SU-DHL-6 (cell line): ENCODE measurements at regions not wholly inside any gene's neighbourhood (a gene's known extent, or its start where the extent isn't known, plus 50 kb on each side); places are given as distances from the start of the nearest gene placed in this dataset.

Experiments used
- CTCF ChIP-seq: fragments of 200-600 bp; sonication (generic); IDR thresholded peaks from one replicate; pipeline ENCODE4 v1.5.1; 2017; ENCODE audit warnings: antibody characterized with exemption, mild to moderate bottlenecking, low read length, moderate library complexity; ENCODE audit not compliant: insufficient read depth, poor library complexity, severe bottlenecking
- EZH2phosphoT487 ChIP-seq: fragments of 200-600 bp; sonication (generic), shearing (Covaris generic); conservative IDR thresholded peaks from 2 replicates; pipeline ENCODE4 v1.6.1; 2018; ENCODE audit warnings: mild to moderate bottlenecking, antibody characterized with exemption, low read length, moderate library complexity, mixed read lengths

- no peak for TF ChIP-seq CTCF
- no peak for TF ChIP-seq EZH2phosphoT487
These were observed 205.0 kb downstream of the TOMM20 start for GRCh38 chr1:234923626-234924025.
